HCT116 (cell line): ENCODE measurements at regions not wholly inside any gene's neighbourhood (a gene's known extent, or its start where the extent isn't known, plus 50 kb on each side); places are given as distances from the start of the nearest gene placed in this dataset.

Experiments used
- ATAC-seq: fragments of 200-7000 bp; cut with Tn5 transposase; 2 replicates; pipeline ENCODE4 v1.9.1; 2020; ENCODE audit warnings: mild to moderate bottlenecking, moderate library complexity
- BruUV-seq: library from RNA; stranded (reverse); fragments of 400-500 nt; replicated peaks from 2 replicates; lab custom pipeline; 2021; lab: Mats Ljungman, UMichigan
- CTCF ChIA-PET: fragments of 300-600 bp; sonication (Branson Sonifier 250); formaldehyde crosslinking; loops from one replicate; lab custom pipeline; 2021; ENCODE audit warnings: antibody characterized with exemption; lab: Charles Lee
- POLR2A ChIA-PET: fragments of 300-600, 350-600 bp; sonication (Branson Sonifier 250); formaldehyde crosslinking; loops from one replicate; lab custom pipeline; 2021; ENCODE audit warnings: antibody characterized with exemption; lab: Charles Lee
- RAD21 ChIA-PET, 2 experiments: fragments of 300-600 bp; sonication (Branson Sonifier 250); formaldehyde crosslinking; loops; one replicate each; lab custom pipeline; 2023; ENCODE audit warnings: low total read pairs in 2 of 2; ENCODE audit not compliant: uncharacterized antibody in 2 of 2, unreplicated experiment in 2 of 2, low non-redundant PET in 1 of 2; lab: Charles Lee
- DNase-seq: peaks from one replicate; pipeline ENCODE4 v3.0.0-alpha.2; 2010; ENCODE audit warnings: low read depth, low spot score
- H2AFZ ChIP-seq: fragments of 200-600 bp; shearing (Covaris generic), sonication (generic); 2 replicates; pipeline ENCODE4 v1.6.1; 2017; ENCODE audit warnings: low read depth, mixed run types, mixed read lengths, antibody characterized with exemption, low read length; ENCODE audit not compliant: poor library complexity, severe bottlenecking
- H3K27ac ChIP-seq: 2 replicates; pipeline ENCODE4 v1.5.1; 2012; ENCODE audit warnings: low read depth, low read length
- H3K27me3 ChIP-seq: fragments of 200-600 bp; sonication (generic); 2 replicates; pipeline ENCODE4 v1.6.1; 2016; ENCODE audit warnings: mixed run types, low read length, mixed read lengths; ENCODE audit not compliant: insufficient read depth
- H3K36me3 ChIP-seq, 2 experiments: fragments of 200-500 bp in 1 of 2; fragments of 200-600 bp in 1 of 2; sonication (Bioruptor generic) in 1 of 2; sonication (generic) in 1 of 2; 2 replicates each; pipeline versions ENCODE4 v1.5.1 to v1.6.1; 2014 to 2016; ENCODE audit warnings: low read length in 2 of 2, inconsistent platforms in 1 of 2, mixed read lengths in 1 of 2, mixed run types in 1 of 2; ENCODE audit not compliant: insufficient read depth in 2 of 2, control insufficient read depth in 1 of 2
- H3K4me1 ChIP-seq, 2 experiments: fragments of 200-600 bp in 1 of 2; sonication (generic) in 1 of 2; 2 replicates each; pipeline versions ENCODE4 v1.5.1 to v1.6.1; 2012 to 2017; ENCODE audit warnings: low read length in 2 of 2, inconsistent platforms in 1 of 2, mild to moderate bottlenecking in 1 of 2, mixed read lengths in 1 of 2, mixed run types in 1 of 2, moderate library complexity in 1 of 2; ENCODE audit not compliant: insufficient read depth in 2 of 2, control insufficient read depth in 1 of 2
- H3K4me2 ChIP-seq: fragments of 200-600 bp; sonication (generic); 2 replicates; pipeline ENCODE4 v1.6.1; 2017; ENCODE audit warnings: mixed run types, low read length, mixed read lengths
- H3K4me3 ChIP-seq, 2 experiments: fragments of 200-600 bp in 1 of 2; sonication (generic) in 1 of 2; replicated peaks in 1 of 2; 2 replicates each; pipeline ENCODE4 v1.5.1; 2011 to 2016; ENCODE audit warnings: low read length in 2 of 2, control low read depth in 1 of 2, low read depth in 1 of 2, mild to moderate bottlenecking in 1 of 2, mixed read lengths in 1 of 2, mixed run types in 1 of 2
- H3K79me2 ChIP-seq: fragments of 200-600 bp; sonication (generic); 2 replicates; pipeline ENCODE4 v1.6.1; 2017; ENCODE audit warnings: mild to moderate bottlenecking, mixed run types, low read length, moderate library complexity, mixed read lengths; ENCODE audit not compliant: insufficient read depth
- H3K9ac ChIP-seq: fragments of 200-600 bp; sonication (generic); 2 replicates; pipeline ENCODE4 v1.6.1; 2016; ENCODE audit warnings: low read length, mixed read lengths
- H3K9me2 ChIP-seq: fragments of 200-600 bp; sonication (generic), shearing (Covaris generic); 2 replicates; pipeline ENCODE4 v1.6.1; 2017; ENCODE audit warnings: mixed run types, mild to moderate bottlenecking, moderate library complexity; ENCODE audit not compliant: insufficient read depth
- H3K9me3 ChIP-seq, 2 experiments: fragments of 200-500 bp in 1 of 2; fragments of 200-600 bp in 1 of 2; sonication (Bioruptor generic) in 1 of 2; sonication (generic) in 1 of 2; 2 replicates each; pipeline ENCODE4 v1.6.1; 2014 to 2017; ENCODE audit warnings: low read length in 2 of 2, mixed read lengths in 2 of 2, inconsistent platforms in 1 of 2, low read depth in 1 of 2, mild to moderate bottlenecking in 1 of 2, mixed run types in 1 of 2, moderate library complexity in 1 of 2; ENCODE audit not compliant: control insufficient read depth in 1 of 2, insufficient read depth in 1 of 2
- H4K20me1 ChIP-seq: fragments of 200-600 bp; sonication (generic), shearing (Covaris generic); 2 replicates; pipeline ENCODE4 v1.6.1; 2017; ENCODE audit warnings: mixed run types, mild to moderate bottlenecking, moderate library complexity; ENCODE audit not compliant: insufficient read depth
- CEBPB ChIP-seq: IDR thresholded peaks from 2 replicates; pipeline ENCODE4 v1.6.1; 2012; ENCODE audit warnings: low read depth
- EGR1 ChIP-seq: IDR thresholded peaks from 2 replicates; pipeline ENCODE4 v1.6.1; 2012; ENCODE audit warnings: low read depth
- EZH2phosphoT487 ChIP-seq: fragments of 200-600 bp; IDR thresholded peaks from 2 replicates; pipeline ENCODE4 v1.6.1; 2018; ENCODE audit warnings: antibody characterized with exemption, borderline replicate concordance
- FOSL1 ChIP-seq: IDR thresholded peaks from 2 replicates; pipeline ENCODE4 v1.6.1; 2012; ENCODE audit warnings: low read depth
- JUND ChIP-seq: IDR thresholded peaks from 2 replicates; pipeline ENCODE4 v1.6.1; 2012
- SP1 ChIP-seq: IDR thresholded peaks from 2 replicates; pipeline ENCODE4 v1.6.1; 2012; ENCODE audit warnings: low read depth
- SRF ChIP-seq: IDR thresholded peaks from 2 replicates; pipeline ENCODE4 v1.6.1; 2012; ENCODE audit warnings: low read depth
- YY1 ChIP-seq: IDR thresholded peaks from 2 replicates; pipeline ENCODE4 v1.6.1; 2011; ENCODE audit warnings: low read length, low read depth, moderate library complexity, mild to moderate bottlenecking; ENCODE audit not compliant: insufficient replicate concordance; ENCODE audit errors: extremely low read depth
- ZNF274 ChIP-seq: fragments of 200-500 bp; sonication (Bioruptor generic); IDR thresholded peaks from 2 replicates; pipeline ENCODE4 v1.6.1; 2014; ENCODE audit warnings: mild to moderate bottlenecking, low read depth, low read length, inconsistent platforms
- intact Hi-C: fragments of 100-400 bp; cut with micrococcal nuclease; formaldehyde crosslinking; loops from 2 replicates; pipeline ENCODE4 v1.10.0; 2022
- TF ChIP-seq, protein P1 (sequence below): IDR thresholded peaks from 2 replicates; pipeline ENCODE4 v1.6.1; 2012
- TF ChIP-seq, protein P2 (sequence below): IDR thresholded peaks from 2 replicates; pipeline ENCODE4 v1.6.1; 2012
- TF ChIP-seq, protein P3 (sequence below): IDR thresholded peaks from 2 replicates; pipeline ENCODE4 v1.6.1; 2011; ENCODE audit warnings: mild to moderate bottlenecking, low read length, moderate library complexity; ENCODE audit not compliant: insufficient replicate concordance; ENCODE audit errors: extremely low read depth

DNA sequence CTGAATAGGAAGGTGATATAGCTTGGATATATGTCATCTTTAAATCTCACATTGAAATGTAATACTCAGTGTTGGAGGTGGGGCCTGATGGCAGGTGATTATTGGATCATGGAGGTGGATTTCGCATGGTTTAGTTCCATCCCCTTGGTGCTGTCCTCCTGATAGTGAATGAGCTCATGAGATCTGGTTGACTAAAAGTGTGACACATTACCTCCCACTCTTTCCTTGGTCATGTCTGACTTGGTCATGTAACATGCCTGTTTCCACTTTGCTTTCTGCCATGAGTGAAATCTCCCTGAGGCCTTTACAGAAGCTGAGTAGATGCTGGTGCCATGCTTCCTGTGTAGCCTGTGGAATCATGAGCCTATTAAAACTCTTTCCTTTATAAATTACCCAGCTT, 664.5 kb upstream of the NR5A2 start:
- no peaks in the 10 kb centered on the region for H3K79me2 ChIP-seq
- RAD21 ChIA-PET = no interaction called here
- no peaks in the 10 kb centered on the region for H3K9me3 ChIP-seq
- H3K9me2 ChIP-seq = no peaks in the 10 kb centered on the region
- no peak overlapping the region for H2AFZ ChIP-seq
- no peaks in the 10 kb centered on the region for H3K27me3 ChIP-seq
- no peaks in the 10 kb centered on the region for H3K4me1 ChIP-seq
- CTCF ChIA-PET = no interaction called here
- intact Hi-C loops = no loop called here
- no TSS peak for BruUV-seq
- TF ChIP-seq JUND = no peak
- TF ChIP-seq, protein P1, sequence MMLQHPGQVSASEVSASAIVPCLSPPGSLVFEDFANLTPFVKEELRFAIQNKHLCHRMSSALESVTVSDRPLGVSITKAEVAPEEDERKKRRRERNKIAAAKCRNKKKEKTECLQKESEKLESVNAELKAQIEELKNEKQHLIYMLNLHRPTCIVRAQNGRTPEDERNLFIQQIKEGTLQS = no peak
- TF ChIP-seq EZH2phosphoT487 = no peak
- no peak for TF ChIP-seq EGR1
- TF ChIP-seq, protein P2, sequence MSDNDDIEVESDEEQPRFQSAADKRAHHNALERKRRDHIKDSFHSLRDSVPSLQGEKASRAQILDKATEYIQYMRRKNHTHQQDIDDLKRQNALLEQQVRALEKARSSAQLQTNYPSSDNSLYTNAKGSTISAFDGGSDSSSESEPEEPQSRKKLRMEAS = no peak
- TF ChIP-seq FOSL1 = no peak
- TF ChIP-seq ZNF274 = no peak
- TF ChIP-seq SRF = no peak
- no peak for TF ChIP-seq CEBPB
- TF ChIP-seq SP1 = no peak
- no peak for TF ChIP-seq YY1
- TF ChIP-seq, protein P3, sequence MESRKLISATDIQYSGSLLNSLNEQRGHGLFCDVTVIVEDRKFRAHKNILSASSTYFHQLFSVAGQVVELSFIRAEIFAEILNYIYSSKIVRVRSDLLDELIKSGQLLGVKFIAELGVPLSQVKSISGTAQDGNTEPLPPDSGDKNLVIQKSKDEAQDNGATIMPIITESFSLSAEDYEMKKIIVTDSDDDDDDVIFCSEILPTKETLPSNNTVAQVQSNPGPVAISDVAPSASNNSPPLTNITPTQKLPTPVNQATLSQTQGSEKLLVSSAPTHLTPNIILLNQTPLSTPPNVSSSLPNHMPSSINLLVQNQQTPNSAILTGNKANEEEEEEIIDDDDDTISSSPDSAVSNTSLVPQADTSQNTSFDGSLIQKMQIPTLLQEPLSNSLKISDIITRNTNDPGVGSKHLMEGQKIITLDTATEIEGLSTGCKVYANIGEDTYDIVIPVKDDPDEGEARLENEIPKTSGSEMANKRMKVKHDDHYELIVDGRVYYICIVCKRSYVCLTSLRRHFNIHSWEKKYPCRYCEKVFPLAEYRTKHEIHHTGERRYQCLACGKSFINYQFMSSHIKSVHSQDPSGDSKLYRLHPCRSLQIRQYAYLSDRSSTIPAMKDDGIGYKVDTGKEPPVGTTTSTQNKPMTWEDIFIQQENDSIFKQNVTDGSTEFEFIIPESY = no peak
- DNase-seq (no peak), ATAC-seq (no peak)
- H3K27ac ChIP-seq = no peak overlapping the region
- no peak overlapping the region for H3K4me2 ChIP-seq
- H3K36me3 ChIP-seq = no peaks in the 10 kb centered on the region
- H3K9ac ChIP-seq = no peak overlapping the region
- POLR2A ChIA-PET = no interaction called here
- H4K20me1 ChIP-seq = no peaks in the 10 kb centered on the region
- H3K4me3 ChIP-seq = no peak overlapping the region
